ENCODE measurements at regions not wholly inside any gene's neighbourhood (a gene's known extent, or its start where the extent isn't known, plus 50 kb on each side); places are given as distances from the start of the nearest gene placed in this dataset.

GRCh38 chr5:159471904-159472303 lies 141.6 kb upstream of the IL12B start:
- no peak for DNase-seq (ENCODE audit: low read depth)
- TF ChIP-seq CTCF (IDR thresholded peaks at IDR 0.05; ENCODE audit: insufficient read depth, low read depth, low read length, missing control alignments) = no peak
- no peak overlapping the region for H3K4me3 ChIP-seq (ENCODE audit: low read length)

- no peak for TF ChIP-seq CTCF (IDR thresholded peaks at IDR 0.05; ENCODE audit: insufficient read depth, low read depth, low read length, missing control alignments)
- no peak for DNase-seq (ENCODE audit: low read depth)
- H3K4me3 ChIP-seq (ENCODE audit: low read length) = no peak overlapping the region
Observed at GRCh38 chr5:159475026-159475425, 144.7 kb upstream of the IL12B start.

GRCh38 chr5:159478950-159479349 lies 148.7 kb upstream of the IL12B start:
- TF ChIP-seq CTCF (IDR thresholded peaks at IDR 0.05; ENCODE audit: insufficient read depth, low read depth, low read length, missing control alignments) = no peak
- no peak overlapping the region for H3K4me3 ChIP-seq (ENCODE audit: low read length)
- no peak for DNase-seq (ENCODE audit: low read depth)

DNA sequence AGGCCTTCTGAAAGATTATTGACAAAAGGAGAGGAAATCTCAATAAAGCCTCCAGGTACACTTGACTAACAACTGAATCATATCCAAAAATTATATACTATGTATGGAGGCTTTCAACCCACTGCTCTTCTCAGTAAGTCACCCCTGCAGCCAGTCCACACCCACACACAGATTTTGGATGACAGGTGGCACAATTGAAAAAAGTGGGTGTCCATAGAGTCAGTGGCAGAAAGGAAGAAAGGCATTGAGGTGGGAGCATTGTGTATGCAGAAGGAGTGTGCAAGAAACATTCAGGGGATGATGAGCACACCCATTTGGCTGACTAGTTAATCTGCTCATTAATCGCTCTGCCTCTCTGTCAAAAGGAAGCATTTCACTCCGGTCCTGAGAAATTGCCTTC lies 150.6 kb upstream of the IL12B start:
- no peak for TF ChIP-seq CTCF (IDR thresholded peaks at IDR 0.05; ENCODE audit: insufficient read depth, low read depth, low read length, missing control alignments)
- no peak overlapping the region for H3K4me3 ChIP-seq (ENCODE audit: low read length)
- DNase-seq (ENCODE audit: low read depth) = no peak

GRCh38 chr5:159481751-159482150 lies 151.5 kb upstream of the IL12B start:
- TF ChIP-seq CTCF (IDR thresholded peaks at IDR 0.05; ENCODE audit: insufficient read depth, low read depth, low read length, missing control alignments) = no peak
- no peak overlapping the region for H3K4me3 ChIP-seq (ENCODE audit: low read length)
- DNase-seq (ENCODE audit: low read depth) = peak; percentile 52

DNA sequence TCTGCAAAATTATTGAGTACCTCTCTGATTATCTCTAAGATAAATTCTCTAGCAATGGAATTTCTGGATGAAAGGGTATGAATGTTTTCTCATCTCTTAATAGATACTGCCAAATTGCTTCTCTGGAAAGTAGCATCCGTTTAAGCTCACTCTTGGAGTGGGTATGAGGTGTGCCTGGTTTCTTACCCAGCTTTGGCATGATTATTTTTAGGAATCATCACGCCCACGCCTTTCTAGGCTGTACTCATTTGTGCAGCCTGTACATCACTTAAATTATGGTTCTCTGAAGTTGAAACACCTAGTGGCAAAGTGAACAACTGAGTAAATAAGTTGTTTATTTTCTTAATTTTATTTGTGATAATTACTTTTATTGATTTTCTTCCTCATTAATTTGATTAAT lies 156.5 kb upstream of the IL12B start:
- TF ChIP-seq CTCF (IDR thresholded peaks at IDR 0.05; ENCODE audit: insufficient read depth, low read depth, low read length, missing control alignments) = no peak
- DNase-seq (ENCODE audit: low read depth) = no peak
- no peak overlapping the region for H3K4me3 ChIP-seq (ENCODE audit: low read length)

- no peak for DNase-seq (ENCODE audit: low read depth)
- TF ChIP-seq CTCF (IDR thresholded peaks at IDR 0.05; ENCODE audit: insufficient read depth, low read depth, low read length, missing control alignments) = no peak
- no peak overlapping the region for H3K4me3 ChIP-seq (ENCODE audit: low read length)
Observed at GRCh38 chr5:159488516-159488915, 158.2 kb upstream of the IL12B start.
